Psoas muscle (tissue), 7 donors: ENCODE measurements at regions not wholly inside any gene's neighbourhood (a gene's known extent, or its start where the extent isn't known, plus 50 kb on each side); places are given as distances from the start of the nearest gene placed in this dataset.

Experiments
- ATAC-seq, 4 donors: fragments of 200-7000 bp; cut with Tn5 transposase; one replicate each; pipeline ENCODE4 v1.9.1; 2020; ENCODE audit warnings: moderate library complexity in 3 of 4, mild to moderate bottlenecking in 2 of 4
- DNase-seq, 2 donors: peaks; one replicate each; pipeline ENCODE4 v3.0.0-alpha.2; 2020
- H3K27ac ChIP-seq: fragments of 200-600 bp; one replicate; pipeline ENCODE4 v1.8.0; 2022
- H3K27me3 ChIP-seq, 3 donors: fragments of 200-600 bp in 1 of 3; one replicate each; pipeline versions ENCODE4 v1.6.1 to v1.8.0; 2013 to 2022; ENCODE audit warnings: low read length in 2 of 3, mild to moderate bottlenecking in 2 of 3, moderate library complexity in 1 of 3; ENCODE audit not compliant: insufficient read depth in 3 of 3
- H3K36me3 ChIP-seq, 2 donors: fragments of 200-600 bp in 1 of 2; one replicate each; pipeline versions ENCODE4 v1.6.1 to v1.8.0; 2013 to 2022; ENCODE audit warnings: low read depth in 1 of 2, mild to moderate bottlenecking in 1 of 2, moderate library complexity in 1 of 2; ENCODE audit not compliant: insufficient read depth in 1 of 2
- H3K4me1 ChIP-seq: fragments of 200-600 bp; one replicate; pipeline ENCODE4 v1.8.0; 2022
- H3K4me3 ChIP-seq: fragments of 200-600 bp; one replicate; pipeline ENCODE4 v1.8.0; 2022; ENCODE audit warnings: mild to moderate bottlenecking
- H3K9me3 ChIP-seq: fragments of 200-600 bp; one replicate; pipeline ENCODE4 v1.8.0; 2022
- CTCF ChIP-seq: fragments of 200-600 bp; IDR thresholded peaks from one replicate; pipeline ENCODE4 v1.8.0; 2022; ENCODE audit warnings: antibody characterized with exemption
- WGBS, 3 donors: extraction: QIAGEN DNeasy Blood & Tissue Kit; methylation state at CpG; one replicate each; pipeline versions ENCODE4 v1.1.6 to v1.1.7; 2013; 5-methylcytosine and 5-hydroxymethylcytosine counted together
- intact Hi-C, 2 donors: fragments of 100-400 bp; cut with DNase I; formaldehyde crosslinking; loops; one replicate each; pipeline versions ENCODE4 v1.11.0 to v1.14.2; 2022
- donor health status: healthy with polysubstance abuse.
- donor health status: DM: no; HTN: no; CAD: no; lungs with moderate emphysema.
- donor health status: Bipolar disorder and iron deficiency.
- donor health status: healthy.
- donor health status: DM: yes; HTN: yes; CAD: no.
- donor health status: DM: no; HTN: no; CAD: no.
- donor health status: DM: yes; HTN: yes; CAD: no.

DNA sequence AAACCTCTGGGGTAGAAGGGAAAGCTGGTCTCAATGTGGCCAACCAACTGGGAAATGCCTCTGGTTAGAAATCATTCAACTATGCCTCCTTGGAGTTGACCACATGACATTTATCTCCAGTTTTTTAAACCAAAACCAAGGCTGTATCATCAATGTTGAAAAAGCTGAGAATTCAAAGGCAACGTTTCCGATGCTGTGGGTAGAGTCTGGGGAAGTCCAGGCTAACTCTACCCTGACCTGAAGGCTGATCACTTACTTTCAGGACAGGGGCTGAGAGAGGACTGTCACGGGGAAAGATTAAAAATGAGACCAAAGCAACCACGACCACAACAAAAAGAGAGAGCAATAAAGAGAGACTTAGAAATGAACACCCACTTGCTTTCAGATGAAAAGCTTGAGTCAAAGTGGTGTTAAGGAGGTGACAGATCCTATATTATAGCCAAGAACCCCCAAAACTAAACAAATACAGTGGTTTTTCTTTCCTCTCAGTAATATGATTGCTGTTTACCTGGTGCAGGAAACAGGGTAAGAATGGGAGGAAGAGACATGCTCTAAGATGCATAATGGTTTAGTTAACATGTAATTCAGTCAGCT, 90.8 kb upstream of the TNFSF4 start:
- TF ChIP-seq CTCF, result no peak

DNA sequence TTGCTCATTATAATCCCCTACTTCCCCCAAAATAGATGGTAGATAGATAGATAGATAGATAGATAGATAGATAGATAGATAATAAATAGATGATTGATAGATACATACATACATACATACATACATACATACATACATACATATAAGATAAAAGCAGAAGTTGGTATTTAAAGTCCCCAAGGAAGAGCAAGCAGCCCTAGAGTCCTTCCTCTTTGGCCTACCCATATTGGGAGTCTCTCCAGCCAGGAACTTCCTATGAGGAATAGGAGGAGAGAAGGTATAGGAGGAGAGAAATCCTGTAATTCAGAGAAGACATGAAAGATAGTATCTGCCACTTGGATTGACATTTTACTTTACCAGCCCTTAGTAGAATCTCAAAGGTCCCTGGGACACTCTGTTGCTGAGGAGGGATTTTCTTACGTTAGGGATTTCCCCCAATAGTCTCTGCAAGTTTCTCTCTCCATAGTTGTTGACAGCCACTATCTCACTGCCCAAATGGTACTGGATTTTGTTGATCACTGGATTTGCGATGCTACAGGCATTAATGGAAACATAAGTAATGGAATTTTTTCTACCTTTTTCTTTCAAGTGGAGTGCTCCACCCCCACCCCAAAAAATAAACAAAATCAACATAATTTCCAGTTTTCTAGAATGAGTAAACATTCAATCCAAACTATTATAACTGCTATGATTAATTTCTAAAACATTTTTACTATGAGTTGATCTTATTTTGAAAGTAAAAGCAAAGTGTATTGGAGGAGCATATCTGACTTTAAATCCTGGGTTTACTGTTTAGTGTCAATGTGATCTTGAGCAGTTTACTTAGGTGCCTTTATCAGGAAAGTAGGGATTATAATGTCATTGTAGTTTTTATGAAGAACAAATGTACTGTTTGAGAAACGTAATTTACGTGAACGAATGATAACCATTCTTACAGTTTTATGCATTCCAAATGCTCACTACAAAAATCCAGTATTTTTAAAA, 93.2 kb upstream of the TNFSF4 start:
- no peak for DNase-seq
- Histone ChIP-seq H3K4me1 (no peaks in the 10 kb centered on the region), H3K36me3 (no peaks in the 10 kb centered on the region), H3K4me3 (no peak overlapping the region), H3K9me3 (no peaks in the 10 kb centered on the region), H3K27me3 (no peaks in the 10 kb centered on the region), H3K27ac (no peak overlapping the region)
- no peak for ATAC-seq
- no peak for TF ChIP-seq CTCF
- intact Hi-C loops, result no loop called here
- WGBS, 3 donors, result 71 to 72% (median 71%) methylated on average over 5 of the region's 5 CpGs

More for the DNA sequence above, 90.8 kb upstream of the TNFSF4 start:
- Histone ChIP-seq H3K9me3 (no peaks in the 10 kb centered on the region), H3K27me3 (no peaks in the 10 kb centered on the region), H3K4me1 (no peaks in the 10 kb centered on the region), H3K4me3 (no peak overlapping the region), H3K27ac (no peak overlapping the region), H3K36me3 (no peaks in the 10 kb centered on the region)
- ATAC-seq, result no peak
- WGBS, 3 donors, result 70 to 78% (median 72%) methylated on average over 4 of the region's 4 CpGs
- intact Hi-C loops, result no loop called here
- DNase-seq, result no peak

DNA sequence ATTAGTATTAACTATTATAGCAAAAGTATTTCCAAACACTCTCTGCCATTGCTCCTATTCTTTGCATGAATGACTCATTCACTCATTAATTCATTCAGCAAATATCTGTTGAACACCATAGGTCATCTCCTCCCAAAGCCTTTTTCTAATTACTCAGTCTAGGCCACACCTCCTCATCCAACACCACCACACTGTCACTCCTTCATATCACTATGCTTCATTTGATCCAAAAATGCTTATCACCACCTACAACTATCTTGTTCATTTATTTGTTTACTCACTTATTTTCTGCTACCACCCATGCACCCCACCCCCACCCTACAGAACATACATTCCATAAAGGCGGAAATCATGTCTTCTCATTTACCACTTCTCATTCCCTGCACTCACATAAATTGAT, 94.4 kb upstream of the TNFSF4 start:
- no peaks in the 10 kb centered on the region for H3K4me1 ChIP-seq
- no peaks in the 10 kb centered on the region for H3K36me3 ChIP-seq
- no peaks in the 10 kb centered on the region for H3K9me3 ChIP-seq
- H3K27me3 ChIP-seq, result no peaks in the 10 kb centered on the region
- intact Hi-C loops, result no loop called here
- no peak overlapping the region for H3K4me3 ChIP-seq
- DNase-seq (no peak), ATAC-seq (no peak)
- no peak for TF ChIP-seq CTCF
- WGBS, 3 donors, result 95 to 97% (median 95%) methylated on average over 1 of the region's 1 CpG
- no peak overlapping the region for H3K27ac ChIP-seq

DNA sequence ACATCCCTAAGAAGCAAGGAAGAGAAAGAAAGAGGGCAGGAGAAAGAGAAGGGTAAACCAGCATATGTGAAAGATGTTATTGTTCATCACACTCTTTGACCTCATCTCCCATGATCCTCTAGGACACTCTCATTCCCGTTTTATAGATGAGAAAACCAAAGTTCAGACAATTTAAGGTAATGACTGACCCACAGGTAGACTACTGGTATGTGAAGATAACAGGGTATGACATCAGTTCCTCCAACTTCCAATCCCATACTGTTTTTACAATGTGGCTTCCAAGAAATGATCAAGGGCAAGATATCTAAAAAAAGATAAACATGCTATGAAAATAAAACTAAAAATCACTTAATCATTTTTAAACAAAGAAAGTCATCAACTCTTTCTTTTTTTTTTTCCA, 95.2 kb upstream of the TNFSF4 start:
- Histone ChIP-seq H3K4me1 (no peaks in the 10 kb centered on the region), H3K27me3 (no peaks in the 10 kb centered on the region), H3K4me3 (no peak overlapping the region), H3K9me3 (no peaks in the 10 kb centered on the region), H3K36me3 (no peaks in the 10 kb centered on the region), H3K27ac (no peak overlapping the region)
- intact Hi-C loops, result no loop called here
- no peak for TF ChIP-seq CTCF
- DNase-seq, result no peak
- no peak for ATAC-seq
- 42 to 70% (median 59%) methylated on average over 1 of the region's 1 CpG for WGBS, 3 donors
